ENCODE measurements at regions not wholly inside any gene's neighbourhood (a gene's known extent, or its start where the extent isn't known, plus 50 kb on each side); places are given as distances from the start of the nearest gene placed in this dataset.
"Not testable (repeated sequence)": the region's sequence is repeated elsewhere in the genome, so short reads cannot be mapped to it uniquely, and the experiment has no call there.

DNA sequence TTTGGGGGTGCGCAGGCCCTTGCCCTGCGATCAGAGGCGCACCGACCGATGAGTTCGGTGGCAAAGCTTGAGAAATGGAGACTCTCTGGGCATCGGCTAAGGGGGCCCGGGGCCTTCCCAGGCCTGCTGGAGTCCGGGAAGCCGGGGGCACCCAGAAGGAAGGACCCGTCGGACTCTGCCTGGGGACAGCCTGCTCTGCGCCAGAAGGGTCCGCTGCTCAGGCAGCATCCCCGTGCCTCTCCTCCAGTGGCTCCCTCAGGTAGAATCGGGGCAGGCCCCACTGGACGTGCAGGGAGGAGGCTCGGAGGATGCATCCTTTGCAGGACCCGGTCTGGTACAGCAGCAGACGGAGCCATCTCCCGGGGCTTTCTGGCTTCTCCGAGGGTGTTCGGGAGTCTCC lies 290.0 kb downstream of the PLS3 start:
- TF ChIP-seq, protein P1, sequence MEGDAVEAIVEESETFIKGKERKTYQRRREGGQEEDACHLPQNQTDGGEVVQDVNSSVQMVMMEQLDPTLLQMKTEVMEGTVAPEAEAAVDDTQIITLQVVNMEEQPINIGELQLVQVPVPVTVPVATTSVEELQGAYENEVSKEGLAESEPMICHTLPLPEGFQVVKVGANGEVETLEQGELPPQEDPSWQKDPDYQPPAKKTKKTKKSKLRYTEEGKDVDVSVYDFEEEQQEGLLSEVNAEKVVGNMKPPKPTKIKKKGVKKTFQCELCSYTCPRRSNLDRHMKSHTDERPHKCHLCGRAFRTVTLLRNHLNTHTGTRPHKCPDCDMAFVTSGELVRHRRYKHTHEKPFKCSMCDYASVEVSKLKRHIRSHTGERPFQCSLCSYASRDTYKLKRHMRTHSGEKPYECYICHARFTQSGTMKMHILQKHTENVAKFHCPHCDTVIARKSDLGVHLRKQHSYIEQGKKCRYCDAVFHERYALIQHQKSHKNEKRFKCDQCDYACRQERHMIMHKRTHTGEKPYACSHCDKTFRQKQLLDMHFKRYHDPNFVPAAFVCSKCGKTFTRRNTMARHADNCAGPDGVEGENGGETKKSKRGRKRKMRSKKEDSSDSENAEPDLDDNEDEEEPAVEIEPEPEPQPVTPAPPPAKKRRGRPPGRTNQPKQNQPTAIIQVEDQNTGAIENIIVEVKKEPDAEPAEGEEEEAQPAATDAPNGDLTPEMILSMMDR (IDR thresholded peaks at IDR 0.05 in 8 of 11, conservative IDR thresholded peaks at IDR 0.05 in 3 of 11), result not testable (repeated sequence)
- not testable (repeated sequence) for TF ChIP-seq POLR2A, POLR2AphosphoS5 (IDR thresholded peaks at IDR 0.05)
